ENCODE measurements at regions not wholly inside any gene's neighbourhood (a gene's known extent, or its start where the extent isn't known, plus 50 kb on each side); places are given as distances from the start of the nearest gene placed in this dataset.

DNA sequence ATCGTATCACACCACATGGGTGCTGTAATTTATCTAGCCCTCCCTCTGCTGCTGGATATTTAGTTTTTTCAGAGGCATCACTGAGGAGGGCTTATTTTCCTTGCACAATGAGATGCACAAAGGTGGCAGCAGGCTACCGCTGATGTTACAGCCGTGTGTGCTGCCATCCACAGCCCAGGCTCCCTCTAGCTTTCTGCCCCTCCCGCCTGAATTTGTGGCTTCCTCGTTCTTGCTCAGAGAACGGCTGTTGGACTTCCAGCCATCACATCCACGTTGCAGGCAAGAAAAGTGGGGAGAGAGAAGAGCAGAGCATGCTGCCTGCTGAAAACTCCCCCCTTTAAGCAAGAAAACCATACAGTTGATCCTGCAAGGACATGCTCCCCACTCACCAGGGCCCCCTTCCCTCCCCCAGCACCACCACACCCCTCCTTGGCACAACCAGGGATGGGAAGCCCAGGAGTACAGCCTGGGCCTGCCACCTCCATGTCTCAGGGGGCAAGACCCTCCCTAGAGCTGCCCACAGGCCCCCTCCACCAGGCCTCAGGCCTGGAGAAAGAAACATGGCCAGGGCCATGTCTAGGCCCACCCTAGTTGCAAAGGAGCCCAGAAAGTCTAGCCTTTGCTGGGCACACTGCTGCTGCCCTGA, 102.6 kb downstream of the MRPL14 start:
- H4K20me1 ChIP-seq (ENCODE audit: insufficient read depth), result no peaks in the 10 kb centered on the region
- H3K4me2 ChIP-seq, result no peak overlapping the region
- 96% methylated on average over 7 of the region's 7 CpGs for WGBS (ENCODE audit: low lambda C conversion rate)
- CTCF ChIA-PET, result interaction anchor here (0.8 to 2.1 kb wide), 6 partner anchors 8 to 50 kb away, joined by 3 to 7 read pairs (median 3); no protein-coding TSS in a partner anchor
- H3K9me3 ChIP-seq, result no peaks in the 10 kb centered on the region
- no peaks in the 10 kb centered on the region for H3K36me3 ChIP-seq (replicated peaks in 1 of 2; ENCODE audit: control insufficient read depth in 1 of 2, insufficient read depth in 2 of 2, low read length in 1 of 2)
- H3K27ac ChIP-seq (ENCODE audit: low read depth in 2 of 2, low read length in 1 of 2), result peak overlapping the region in 1 of 2 experiments; percentile 69; a peak in 2 of 4 replicates
- no peaks in the 10 kb centered on the region for H3K79me2 ChIP-seq (ENCODE audit: insufficient read depth)
- no peaks in the 10 kb centered on the region for H3K9me2 ChIP-seq
- DNase-seq, result no peak
- H2AFZ ChIP-seq (ENCODE audit: low read depth), result no peak overlapping the region
- POLR2A ChIA-PET, result no interaction called here
- H3F3A ChIP-seq (replicated peaks; ENCODE audit: insufficient read depth), result peaks cover 12% of the 10 kb centered on the region
- peaks cover 13 to 43% of the 10 kb centered on the region in 2 experiments; a peak in 3 of 4 replicates for H3K4me1 ChIP-seq (ENCODE audit: control insufficient read depth in 1 of 2, insufficient read depth in 2 of 2, low read depth in 1 of 2, low read length in 1 of 2)
- no peak overlapping the region for H3K4me3 ChIP-seq (ENCODE audit: low read depth in 2 of 2, low read length in 1 of 2)
- TF ChIP-seq ELF1 (IDR thresholded peaks at IDR 0.05), result no peak
- TF ChIP-seq TAF1 (IDR thresholded peaks at IDR 0.05; ENCODE audit: borderline replicate concordance, low read depth, low read length), result no peak
- no peak for TF ChIP-seq FOXM1 (IDR thresholded peaks at IDR 0.05; ENCODE audit: low read depth)
- no peak overlapping the region for H3K9ac ChIP-seq
- no peaks in the 10 kb centered on the region for H3K27me3 ChIP-seq (ENCODE audit: insufficient read depth)

DNA sequence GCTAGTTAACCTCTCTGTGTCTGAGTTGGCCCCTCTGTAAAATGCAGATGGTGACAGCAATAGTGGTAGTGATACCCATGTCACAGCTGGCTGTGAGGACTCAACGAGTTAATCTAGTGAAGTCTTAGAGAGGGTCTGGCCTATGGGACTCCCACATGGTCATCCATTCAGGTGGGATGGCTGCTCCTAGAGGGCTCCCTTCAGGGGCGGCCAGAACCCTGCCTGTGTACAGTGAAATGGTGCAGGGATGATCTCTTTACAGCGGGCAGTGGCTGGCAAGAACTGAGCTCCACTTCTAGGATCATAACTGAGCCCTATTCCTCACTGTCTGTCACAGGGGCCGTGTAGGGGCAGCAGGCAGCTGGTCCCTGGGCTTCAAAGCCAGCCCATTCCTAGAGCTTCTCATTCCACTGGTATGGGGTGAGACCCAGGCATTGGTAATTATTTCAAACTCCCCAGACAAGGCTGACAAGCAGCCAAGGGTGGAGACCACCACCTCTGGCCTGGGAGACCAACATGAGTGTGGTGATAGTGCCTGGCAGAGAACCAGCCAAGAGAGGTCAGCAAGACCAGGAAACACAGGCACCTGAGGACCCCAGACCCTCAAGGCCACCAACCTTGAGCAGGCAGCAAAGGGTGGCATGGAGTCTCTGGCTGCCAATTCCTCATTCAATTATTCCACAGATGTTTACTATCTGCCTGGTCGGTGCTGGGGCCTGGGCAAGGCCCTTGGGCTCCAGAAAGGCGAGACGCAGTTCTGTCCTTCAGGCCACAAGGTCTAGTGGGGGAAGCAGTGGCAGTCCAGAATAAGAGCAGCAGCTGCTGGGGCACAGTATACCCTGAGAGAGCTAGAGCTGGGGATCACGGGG, 103.4 kb downstream of the MRPL14 start:
- H3K36me3 ChIP-seq (replicated peaks in 1 of 2; ENCODE audit: control insufficient read depth in 1 of 2, insufficient read depth in 2 of 2, low read length in 1 of 2), result no peaks in the 10 kb centered on the region
- peaks cover 4 to 35% of the 10 kb centered on the region in 2 experiments; a peak in 2 of 4 replicates for H3K4me1 ChIP-seq (ENCODE audit: control insufficient read depth in 1 of 2, insufficient read depth in 2 of 2, low read depth in 1 of 2, low read length in 1 of 2)
- H3K9me3 ChIP-seq, result no peaks in the 10 kb centered on the region
- H2AFZ ChIP-seq (ENCODE audit: low read depth), result no peak overlapping the region
- ChIA-PET CTCF (interaction anchor here (0.7 to 1.7 kb wide), 7 partner anchors 9 to 70 kb away, joined by 3 to 9 read pairs (median 3); no protein-coding TSS in a partner anchor), POLR2A (interaction anchor here (0.8 to 1.1 kb wide), 2 partner anchors 19 to 50 kb away, joined by 3 read pairs; no protein-coding TSS in a partner anchor)
- no peaks in the 10 kb centered on the region for H3K9me2 ChIP-seq
- H3K27ac ChIP-seq (ENCODE audit: low read depth in 2 of 2, low read length in 1 of 2), result peak overlapping the region in 1 of 2 experiments; percentile 69; a peak in 2 of 4 replicates
- no peaks in the 10 kb centered on the region for H4K20me1 ChIP-seq (ENCODE audit: insufficient read depth)
- TF ChIP-seq EP300 (IDR thresholded peaks at IDR 0.05; ENCODE audit: borderline replicate concordance in 1 of 2, low read depth in 1 of 2, low read length in 1 of 2) (peak in 1 of 2 experiments; percentile 61; a peak in 2 of 4 replicates), JUND (IDR thresholded peaks at IDR 0.05) (no peak), CHD2 (IDR thresholded peaks at IDR 0.05; ENCODE audit: low read length, partially characterized antibody) (peak; percentile 5)
- no peak overlapping the region for H3K9ac ChIP-seq
- H3K4me2 ChIP-seq, result no peak overlapping the region
- H3K27me3 ChIP-seq (ENCODE audit: insufficient read depth), result no peaks in the 10 kb centered on the region
- no peak overlapping the region for H3K4me3 ChIP-seq (ENCODE audit: low read depth in 2 of 2, low read length in 1 of 2)
- peaks cover 3% of the 10 kb centered on the region for H3F3A ChIP-seq (replicated peaks; ENCODE audit: insufficient read depth)
- H3K79me2 ChIP-seq (ENCODE audit: insufficient read depth), result no peaks in the 10 kb centered on the region
- DNase-seq, result peak; percentile 54
- 100% methylated on average over 2 of the region's 8 CpGs for WGBS (ENCODE audit: low lambda C conversion rate)

DNA sequence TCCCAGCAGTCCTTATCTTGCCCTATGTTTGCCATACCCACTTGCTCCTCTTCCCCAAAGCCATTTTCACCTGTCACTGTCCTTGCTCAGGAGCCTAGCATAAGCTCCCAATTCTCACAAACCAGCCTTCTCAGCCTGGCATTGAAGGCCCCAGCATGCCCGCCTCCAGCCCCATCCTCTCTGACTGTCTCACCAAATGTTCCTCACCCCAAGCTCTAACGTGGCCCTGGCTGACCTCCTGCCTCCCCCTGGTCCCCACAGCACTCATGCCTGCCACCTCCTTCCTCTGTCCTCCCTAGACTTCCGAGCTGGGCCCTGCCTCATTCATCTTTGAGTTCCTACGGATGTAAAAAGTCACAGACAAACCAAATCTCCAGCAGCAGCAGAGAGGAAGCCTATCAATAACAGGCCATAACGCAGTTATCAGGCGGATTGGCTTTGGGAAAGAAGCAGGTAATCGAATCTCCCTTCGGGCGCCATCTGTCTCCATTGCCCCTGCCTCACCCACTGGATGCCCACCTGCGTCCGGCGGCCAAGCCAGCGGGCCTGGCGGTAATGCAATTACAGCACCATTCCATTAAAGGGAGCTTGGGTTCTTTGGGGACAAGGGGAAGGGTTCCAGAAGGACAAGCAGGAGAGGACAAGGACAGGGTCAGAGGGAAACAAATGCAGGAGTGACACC, 104.4 kb downstream of the MRPL14 start:
- Histone ChIP-seq H3K27me3 (ENCODE audit: insufficient read depth) (no peaks in the 10 kb centered on the region), H4K20me1 (ENCODE audit: insufficient read depth) (no peaks in the 10 kb centered on the region), H2AFZ (ENCODE audit: low read depth) (no peak overlapping the region), H3K79me2 (ENCODE audit: insufficient read depth) (no peaks in the 10 kb centered on the region), H3K4me2 (0 out of 2 replicates have a peak overlapping the region, but pooled peaks have one; percentile 9), H3K4me1 (ENCODE audit: control insufficient read depth in 1 of 2, insufficient read depth in 2 of 2, low read depth in 1 of 2, low read length in 1 of 2) (peaks cover 0 to 32% of the 10 kb centered on the region in 2 experiments; a peak in 1 of 4 replicates), H3K9me2 (no peaks in the 10 kb centered on the region), H3K36me3 (replicated peaks in 1 of 2; ENCODE audit: control insufficient read depth in 1 of 2, insufficient read depth in 2 of 2, low read length in 1 of 2) (no peaks in the 10 kb centered on the region), H3K9ac (no peak overlapping the region), H3F3A (replicated peaks; ENCODE audit: insufficient read depth) (no peaks in the 10 kb centered on the region), H3K9me3 (0 out of 2 replicates have a peak, but pooled peaks cover 8% of the 10 kb centered on the region), H3K27ac (ENCODE audit: low read depth in 2 of 2, low read length in 1 of 2) (peak overlapping the region in 1 of 2 experiments; percentile 4; a peak in 1 of 4 replicates), H3K4me3 (ENCODE audit: low read depth in 2 of 2, low read length in 1 of 2) (no peak overlapping the region)
- ChIA-PET POLR2A (no interaction called here), CTCF (interaction anchor here (0.7 to 1.7 kb wide), 6 partner anchors 10 to 254 kb away, joined by 3 to 9 read pairs (median 3); no protein-coding TSS in a partner anchor)
- no peak for DNase-seq
- WGBS (ENCODE audit: low lambda C conversion rate), result 97% methylated on average over 14 of the region's 14 CpGs
- TF ChIP-seq TCF12 (IDR thresholded peaks at IDR 0.05) (no peak), NRF1 (IDR thresholded peaks at IDR 0.05; ENCODE audit: low read depth, low read length) (no peak), GABPA (IDR thresholded peaks at IDR 0.05; ENCODE audit: low read depth) (no peak), JUND (IDR thresholded peaks at IDR 0.05) (no peak), MAX (IDR thresholded peaks at IDR 0.05; ENCODE audit: low read depth) (no peak), SMC3 (IDR thresholded peaks at IDR 0.05; ENCODE audit: low read depth, low read length) (no peak), TEAD4 (IDR thresholded peaks at IDR 0.05; ENCODE audit: borderline replicate concordance, insufficient read depth) (no peak), ELF1 (IDR thresholded peaks at IDR 0.05) (no peak), FOXJ3 (CRISPR knock-in tag; IDR thresholded peaks at IDR 0.05) (no peak), EZH2phosphoT487 (IDR thresholded peaks at IDR 0.05; ENCODE audit: borderline replicate concordance, low read depth) (no peak), NFIC (IDR thresholded peaks at IDR 0.05; ENCODE audit: borderline replicate concordance) (no peak), USF1 (IDR thresholded peaks at IDR 0.05; ENCODE audit: borderline replicate concordance, low read depth) (no peak), RCOR1 (IDR thresholded peaks at IDR 0.05; ENCODE audit: low read length) (no peak), TAF1 (IDR thresholded peaks at IDR 0.05; ENCODE audit: borderline replicate concordance, low read depth, low read length) (no peak)

Data from SK-N-SH (cell line).